K562 (cell line): ENCODE measurements at regions not wholly inside any gene's neighbourhood (a gene's known extent, or its start where the extent isn't known, plus 50 kb on each side); places are given as distances from the start of the nearest gene placed in this dataset.

Experiments
- CBFA2T2 ChIP-seq: fragments of 450-650 bp; conservative IDR thresholded peaks from 2 replicates; pipeline ENCODE4 v1.6.1; 2017; ENCODE audit warnings: mild to moderate bottlenecking
- MGA ChIP-seq: fragments of 450-650 bp; IDR thresholded peaks from 2 replicates; pipeline ENCODE4 v1.6.1; 2016; ENCODE audit warnings: mild to moderate bottlenecking, moderate library complexity
- MYC ChIP-seq, 2 experiments: fragments of 250-450 bp in 1 of 2; sonication (Bioruptor Pico) in 1 of 2; IDR thresholded peaks; 2 replicates each; pipeline versions ENCODE4 v1.5.1 to v1.6.1; 2012 to 2021; ENCODE audit warnings: low read depth in 2 of 2, borderline replicate concordance in 1 of 2, improper control_type of control experiment in 1 of 2, low read length in 1 of 2, mild to moderate bottlenecking in 1 of 2, moderate library complexity in 1 of 2
- RBM25 ChIP-seq: fragments of 200-400 bp; formaldehyde crosslinking; IDR thresholded peaks from 2 replicates; pipeline ENCODE4 v1.6.1; 2018; ENCODE audit warnings: low read length, low read depth, moderate library complexity; ENCODE audit not compliant: severe bottlenecking
- TBL1XR1 ChIP-seq, 2 experiments: IDR thresholded peaks; 2 replicates each; pipeline ENCODE4 v1.6.1; 2012; ENCODE audit warnings: improper control_type of control experiment in 2 of 2, low read length in 2 of 2, mild to moderate bottlenecking in 1 of 2
- ZBTB7A ChIP-seq: IDR thresholded peaks from 2 replicates; pipeline ENCODE4 v1.6.1; 2011; ENCODE audit warnings: low read depth, mild to moderate bottlenecking, low read length, moderate library complexity, borderline replicate concordance; ENCODE audit not compliant: control insufficient read depth
- ZBTB8A ChIP-seq: fragments of 450-650 bp; IDR thresholded peaks from 2 replicates; pipeline ENCODE4 v1.6.1; 2018; ENCODE audit warnings: mild to moderate bottlenecking, moderate library complexity; ENCODE audit not compliant: partially characterized antibody
- ZC3H8 ChIP-seq: fragments of 450-650 bp; IDR thresholded peaks from 2 replicates; pipeline ENCODE4 v1.6.1; 2017
- ZNF436 ChIP-seq: fragments of 250-450, 450-650 bp; sonication (Bioruptor Pico); formaldehyde crosslinking; IDR thresholded peaks from 2 replicates; pipeline ENCODE4 v1.7.0; 2020; ENCODE audit warnings: mild to moderate bottlenecking
- ZNF592 ChIP-seq: fragments of 450-650 bp; IDR thresholded peaks from 2 replicates; pipeline ENCODE4 v1.6.1; 2017; ENCODE audit warnings: antibody characterized with exemption, mild to moderate bottlenecking
- ZNF75A ChIP-seq: fragments of 450-650 bp; formaldehyde crosslinking; IDR thresholded peaks from 2 replicates; pipeline ENCODE4 v1.4.0; 2020; ENCODE audit warnings: mild to moderate bottlenecking
- TF ChIP-seq, protein P1 (sequence below): sonication (generic); formaldehyde crosslinking; IDR thresholded peaks from 2 replicates; pipeline ENCODE4 v1.8.0; 2023; ENCODE audit warnings: mild to moderate bottlenecking, missing genetic modification reagents

- TF ChIP-seq MGA (no peak), MYC (IDR thresholded peaks at IDR 0.05; ENCODE audit: low read depth, low read length) (no peak), MYC (CRISPR knock-in tag; IDR thresholded peaks at IDR 0.05; ENCODE audit: borderline replicate concordance, low read depth) (no peak), RBM25 (no peak), ZNF592 (no peak), ZNF75A (CRISPR knock-in tag) (no peak), CBFA2T2 (no peak), ZC3H8 (no peak), TBL1XR1 (IDR thresholded peaks at IDR 0.05; ENCODE audit: low read length in 2 of 2) (no peak), ZBTB8A (no peak), ZNF436 (no peak), ZBTB7A (no peak)
- TF ChIP-seq, protein P1, sequence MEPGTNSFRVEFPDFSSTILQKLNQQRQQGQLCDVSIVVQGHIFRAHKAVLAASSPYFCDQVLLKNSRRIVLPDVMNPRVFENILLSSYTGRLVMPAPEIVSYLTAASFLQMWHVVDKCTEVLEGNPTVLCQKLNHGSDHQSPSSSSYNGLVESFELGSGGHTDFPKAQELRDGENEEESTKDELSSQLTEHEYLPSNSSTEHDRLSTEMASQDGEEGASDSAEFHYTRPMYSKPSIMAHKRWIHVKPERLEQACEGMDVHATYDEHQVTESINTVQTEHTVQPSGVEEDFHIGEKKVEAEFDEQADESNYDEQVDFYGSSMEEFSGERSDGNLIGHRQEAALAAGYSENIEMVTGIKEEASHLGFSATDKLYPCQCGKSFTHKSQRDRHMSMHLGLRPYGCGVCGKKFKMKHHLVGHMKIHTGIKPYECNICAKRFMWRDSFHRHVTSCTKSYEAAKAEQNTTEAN: no peak
Measured at GRCh38 chr18:24669015-24669414, 208.6 kb downstream of the HRH4 start (continued).
